ENCODE measurements at regions not wholly inside any gene's neighbourhood (a gene's known extent, or its start where the extent isn't known, plus 50 kb on each side); places are given as distances from the start of the nearest gene placed in this dataset.

DNA sequence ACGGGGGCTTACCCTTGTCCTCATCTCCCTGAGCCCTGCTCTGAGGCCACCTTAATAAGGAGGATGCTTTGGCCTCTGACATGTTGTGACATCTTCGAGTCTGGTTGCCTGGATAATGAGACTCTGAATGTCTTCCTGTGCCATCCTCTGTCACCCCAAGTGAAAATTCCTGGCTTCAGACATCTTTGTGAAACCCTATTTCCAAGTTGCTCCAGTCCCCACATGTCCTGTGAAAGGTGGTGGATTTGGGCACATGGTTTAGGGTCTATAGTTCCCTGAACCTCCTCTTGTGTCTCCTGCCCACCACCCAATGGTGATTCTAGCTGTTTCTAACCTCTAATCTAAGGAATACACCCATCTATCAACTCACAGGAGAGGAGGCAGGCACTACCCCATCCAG is 223.1 kb upstream of the GLI3 start:
- WGBS (ENCODE audit: low lambda C conversion rate) = 0% methylated on average over 2 of the region's 2 CpGs
- Histone ChIP-seq H3F3A (replicated peaks; ENCODE audit: insufficient read depth) (no peaks in the 10 kb centered on the region), H3K9ac (no peak overlapping the region), H3K36me3 (replicated peaks in 1 of 2; ENCODE audit: control insufficient read depth in 1 of 2, insufficient read depth in 2 of 2, low read length in 1 of 2) (no peaks in the 10 kb centered on the region), H3K4me3 (ENCODE audit: low read depth in 2 of 2, low read length in 1 of 2) (no peak overlapping the region), H3K9me3 (no peaks in the 10 kb centered on the region), H3K27me3 (ENCODE audit: insufficient read depth) (peaks cover 28% of the 10 kb centered on the region), H3K9me2 (no peaks in the 10 kb centered on the region), H3K4me2 (no peak overlapping the region), H4K20me1 (ENCODE audit: insufficient read depth) (0 out of 2 replicates have a peak, but pooled peaks cover 3% of the 10 kb centered on the region), H3K4me1 (ENCODE audit: control insufficient read depth in 1 of 2, insufficient read depth in 2 of 2, low read depth in 1 of 2, low read length in 1 of 2) (no peaks in the 10 kb centered on the region), H2AFZ (ENCODE audit: low read depth) (no peak overlapping the region), H3K27ac (ENCODE audit: low read depth in 2 of 2, low read length in 1 of 2) (no peak overlapping the region), H3K79me2 (ENCODE audit: insufficient read depth) (no peaks in the 10 kb centered on the region)
- DNase-seq = no peak
- no peak for TF ChIP-seq ZBTB33 (IDR thresholded peaks at IDR 0.05; ENCODE audit: borderline replicate concordance, low read depth)
- no peak for TF ChIP-seq EP300 (IDR thresholded peaks at IDR 0.05; ENCODE audit: borderline replicate concordance in 1 of 2, low read depth in 1 of 2, low read length in 1 of 2)
- TF ChIP-seq FOSL2 (IDR thresholded peaks at IDR 0.05; ENCODE audit: borderline replicate concordance, low read depth) = no peak
- TF ChIP-seq SMC3 (IDR thresholded peaks at IDR 0.05; ENCODE audit: low read depth, low read length) = no peak
- POLR2A ChIA-PET = no interaction called here
- CTCF ChIA-PET = no interaction called here

GRCh38 chr7:42457663-42458062 is 220.7 kb upstream of the GLI3 start:
- no peak overlapping the region for H3K9ac ChIP-seq
- peaks cover 50% of the 10 kb centered on the region for H3K27me3 ChIP-seq (ENCODE audit: insufficient read depth)
- no peaks in the 10 kb centered on the region for H3K36me3 ChIP-seq (replicated peaks in 1 of 2; ENCODE audit: control insufficient read depth in 1 of 2, insufficient read depth in 2 of 2, low read length in 1 of 2)
- no peak for TF ChIP-seq EP300 (IDR thresholded peaks at IDR 0.05; ENCODE audit: borderline replicate concordance in 1 of 2, low read depth in 1 of 2, low read length in 1 of 2)
- no peak for TF ChIP-seq ELF1 (IDR thresholded peaks at IDR 0.05)
- no peak for TF ChIP-seq USF1 (IDR thresholded peaks at IDR 0.05; ENCODE audit: borderline replicate concordance, low read depth)
- TF ChIP-seq RCOR1 (IDR thresholded peaks at IDR 0.05; ENCODE audit: low read length) = no peak
- no peak for TF ChIP-seq SIN3A (IDR thresholded peaks at IDR 0.05; ENCODE audit: borderline replicate concordance, low read depth, low read length)
- no peak for TF ChIP-seq GABPA (IDR thresholded peaks at IDR 0.05; ENCODE audit: low read depth)
- no peak for TF ChIP-seq FOSL2 (IDR thresholded peaks at IDR 0.05; ENCODE audit: borderline replicate concordance, low read depth)
- no peak for TF ChIP-seq IRF3 (IDR thresholded peaks at IDR 0.05; ENCODE audit: low read depth, low read length)
- no peak for TF ChIP-seq GATA2 (CRISPR knock-in tag; IDR thresholded peaks at IDR 0.05)
- TF ChIP-seq YY1 (IDR thresholded peaks at IDR 0.05; ENCODE audit: low read depth) = no peak
- H3K9me2 ChIP-seq = no peaks in the 10 kb centered on the region
- H3K4me2 ChIP-seq = no peak overlapping the region
- CTCF ChIA-PET = interaction anchor here (1.3 kb wide), 1 partner anchor 480 kb away, joined by 3 read pairs; no protein-coding TSS in a partner anchor
- DNase-seq = no peak
- no peak overlapping the region for H3K4me3 ChIP-seq (ENCODE audit: low read depth in 2 of 2, low read length in 1 of 2)
- H3K9me3 ChIP-seq = no peaks in the 10 kb centered on the region
- 3% methylated on average over 3 of the region's 3 CpGs for WGBS (ENCODE audit: low lambda C conversion rate)
- H2AFZ ChIP-seq (ENCODE audit: low read depth) = no peak overlapping the region
- POLR2A ChIA-PET = no interaction called here
- H3K4me1 ChIP-seq (ENCODE audit: control insufficient read depth in 1 of 2, insufficient read depth in 2 of 2, low read depth in 1 of 2, low read length in 1 of 2) = no peaks in the 10 kb centered on the region; a peak in 1 of 4 replicates
- H3K27ac ChIP-seq (ENCODE audit: low read depth in 2 of 2, low read length in 1 of 2) = no peak overlapping the region
- no peaks in the 10 kb centered on the region for H3F3A ChIP-seq (replicated peaks; ENCODE audit: insufficient read depth)
- H4K20me1 ChIP-seq (ENCODE audit: insufficient read depth) = 0 out of 2 replicates have a peak, but pooled peaks cover 3% of the 10 kb centered on the region
- no peaks in the 10 kb centered on the region for H3K79me2 ChIP-seq (ENCODE audit: insufficient read depth)

All from SK-N-SH (cell line).